SK-N-SH treated with all-trans-retinoic acid at 6 μM for 48 hours (cell line): ENCODE measurements at regions not wholly inside any gene's neighbourhood (a gene's known extent, or its start where the extent isn't known, plus 50 kb on each side); places are given as distances from the start of the nearest gene placed in this dataset.

Experiments
- ATAC-seq: fragments of 200-7000 bp; cut with Tn5 transposase; 3 replicates; pipeline ENCODE4 v1.9.1; 2020; ENCODE audit warnings: mild to moderate bottlenecking, moderate library complexity
- ARNTL ChIP-seq: fragments of 450-650 bp; formaldehyde crosslinking; IDR thresholded peaks from 2 replicates; pipeline ENCODE4 v1.5.0; 2020; ENCODE audit warnings: low read depth, mild to moderate bottlenecking, moderate library complexity, borderline replicate concordance
- BACH2 ChIP-seq: fragments of 250-450 bp; sonication (Bioruptor Pico); IDR thresholded peaks from 2 replicates; pipeline ENCODE4 v1.9.0; 2021; ENCODE audit warnings: mild to moderate bottlenecking, borderline replicate concordance
- CREB5 ChIP-seq: fragments of 250-450 bp; sonication (Bioruptor Pico); IDR thresholded peaks from 2 replicates; pipeline ENCODE4 v1.5.1; 2020; ENCODE audit warnings: low read depth, mild to moderate bottlenecking, moderate library complexity
- CSDC2 ChIP-seq: fragments of 250-450 bp; sonication (Bioruptor Pico); IDR thresholded peaks from 2 replicates; pipeline ENCODE4 v1.5.0; 2020; ENCODE audit warnings: mild to moderate bottlenecking, moderate library complexity
- CSRNP3 ChIP-seq: fragments of 250-450 bp; sonication (Bioruptor Pico); IDR thresholded peaks from 2 replicates; pipeline ENCODE4 v1.5.1; 2021; ENCODE audit warnings: mild to moderate bottlenecking, moderate library complexity
- GLIS3 ChIP-seq: fragments of 250-450 bp; sonication (Bioruptor Pico); IDR thresholded peaks from 2 replicates; pipeline ENCODE4 v1.5.0; 2020; ENCODE audit warnings: mild to moderate bottlenecking, moderate library complexity
- PATZ1 ChIP-seq: fragments of 250-450 bp; sonication (Bioruptor Pico); IDR thresholded peaks from 2 replicates; pipeline ENCODE4 v1.8.0; 2020; ENCODE audit warnings: mild to moderate bottlenecking, moderate library complexity, borderline replicate concordance
- POU6F1 ChIP-seq: fragments of 250-450 bp; sonication (Bioruptor Pico); IDR thresholded peaks from 2 replicates; pipeline ENCODE4 v1.8.0; 2021; ENCODE audit warnings: low read depth, mild to moderate bottlenecking, moderate library complexity, borderline replicate concordance
- PPARA ChIP-seq: fragments of 250-450 bp; sonication (Bioruptor Pico); IDR thresholded peaks from 2 replicates; pipeline ENCODE4 v1.5.0; 2020; ENCODE audit warnings: mild to moderate bottlenecking, borderline replicate concordance
- RARB ChIP-seq: fragments of 250-450 bp; sonication (Bioruptor Pico); IDR thresholded peaks from 2 replicates; pipeline ENCODE4 v1.8.0; 2021; ENCODE audit warnings: mild to moderate bottlenecking, moderate library complexity
- SNAI2 ChIP-seq: fragments of 250-450 bp; sonication (Bioruptor Pico); IDR thresholded peaks from 2 replicates; pipeline ENCODE4 v1.5.0; 2020; ENCODE audit warnings: mild to moderate bottlenecking, moderate library complexity
- TOX ChIP-seq: fragments of 250-450 bp; sonication (Bioruptor Pico); IDR thresholded peaks from 2 replicates; pipeline ENCODE4 v1.8.0; 2021; ENCODE audit warnings: mild to moderate bottlenecking, moderate library complexity, borderline replicate concordance
- TSHZ2 ChIP-seq: fragments of 250-450 bp; sonication (Bioruptor Pico); IDR thresholded peaks from 2 replicates; pipeline ENCODE4 v1.5.0; 2020; ENCODE audit warnings: mild to moderate bottlenecking, moderate library complexity
- ZFP30 ChIP-seq: fragments of 450-650 bp; formaldehyde crosslinking; IDR thresholded peaks from 2 replicates; pipeline ENCODE4 v1.5.0; 2022; ENCODE audit warnings: mild to moderate bottlenecking, moderate library complexity
- ZNF8 ChIP-seq: fragments of 450-650 bp; formaldehyde crosslinking; IDR thresholded peaks from 2 replicates; pipeline ENCODE4 v1.5.0; 2020; ENCODE audit warnings: mild to moderate bottlenecking, moderate library complexity

- TF ChIP-seq CREB5 (no peak), POU6F1 (CRISPR knock-in tag) (no peak), TOX (CRISPR knock-in tag) (no peak), RARB (CRISPR knock-in tag) (no peak)
Measured at GRCh38 chr12:70180130-70180529, 63.1 kb upstream of the CNOT2 start (continued).

- ATAC-seq = no peak
- TF ChIP-seq CSRNP3 (CRISPR knock-in tag) (no peak), ARNTL (CRISPR knock-in tag) (no peak), ZNF8 (CRISPR knock-in tag) (no peak), GLIS3 (CRISPR knock-in tag) (no peak), BACH2 (CRISPR knock-in tag) (no peak), POU6F1 (CRISPR knock-in tag) (no peak), CSDC2 (no peak), SNAI2 (CRISPR knock-in tag) (no peak), PATZ1 (no peak), TSHZ2 (CRISPR knock-in tag) (no peak), PPARA (CRISPR knock-in tag) (no peak), TOX (CRISPR knock-in tag) (no peak), ZFP30 (CRISPR knock-in tag) (no peak), RARB (CRISPR knock-in tag) (no peak)
Measured at GRCh38 chr12:70185301-70185700, 57.9 kb upstream of the CNOT2 start.

- no peak for TF ChIP-seq PATZ1
- no peak for TF ChIP-seq ZFP30 (CRISPR knock-in tag)
- ATAC-seq = no peak
Measured at GRCh38 chr12:70186436-70186835, 56.8 kb upstream of the CNOT2 start.
